Large intestine (tissue), 3 donors: ENCODE measurements at regions not wholly inside any gene's neighbourhood (a gene's known extent, or its start where the extent isn't known, plus 50 kb on each side); places are given as distances from the start of the nearest gene placed in this dataset.
"Not testable (repeated sequence)": the region's sequence is repeated elsewhere in the genome, so short reads cannot be mapped to it uniquely, and the experiment has no call there.

Source experiments
- DNase-seq, 2 donors: peaks; one replicate each; pipeline versions ENCODE4 v3.0.0 to v3.0.0-alpha.2; 2013
- H3K27ac ChIP-seq: one replicate; pipeline ENCODE4 v1.5.1; 2013; ENCODE audit warnings: low read length
- H3K27me3 ChIP-seq: 2 replicates; pipeline ENCODE4 v1.6.1; 2013; ENCODE audit warnings: low read length; ENCODE audit not compliant: control insufficient read depth, insufficient read depth
- H3K36me3 ChIP-seq: 2 replicates; pipeline ENCODE4 v1.6.1; 2013; ENCODE audit warnings: low read length; ENCODE audit not compliant: control insufficient read depth, insufficient read depth
- H3K4me1 ChIP-seq: one replicate; pipeline ENCODE4 v1.6.1; 2013; ENCODE audit warnings: low read length; ENCODE audit not compliant: control insufficient read depth, insufficient read depth
- H3K4me3 ChIP-seq: one replicate; pipeline ENCODE4 v1.5.1; 2013; ENCODE audit warnings: low read length
- H3K9me3 ChIP-seq: one replicate; pipeline ENCODE4 v1.6.1; 2013; ENCODE audit warnings: mild to moderate bottlenecking, low read depth, low read length, moderate library complexity; ENCODE audit not compliant: control insufficient read depth
- WGBS: methylation state at CpG from one replicate; pipeline ENCODE4 v1.1.5; 2013; ENCODE audit warnings: low lambda C conversion rate; ENCODE audit not compliant: insufficient coverage; 5-methylcytosine and 5-hydroxymethylcytosine counted together

- Histone ChIP-seq H3K4me3 (no peak overlapping the region), H3K27ac (no peak overlapping the region), H3K9me3 (no peaks in the 10 kb centered on the region), H3K27me3 (no peaks in the 10 kb centered on the region), H3K4me1 (no peaks in the 10 kb centered on the region), H3K36me3 (no peaks in the 10 kb centered on the region)
- no peak for DNase-seq
Observed at GRCh38 chr11:49442669-49443068, 234.3 kb upstream of the FOLH1 start.

DNA sequence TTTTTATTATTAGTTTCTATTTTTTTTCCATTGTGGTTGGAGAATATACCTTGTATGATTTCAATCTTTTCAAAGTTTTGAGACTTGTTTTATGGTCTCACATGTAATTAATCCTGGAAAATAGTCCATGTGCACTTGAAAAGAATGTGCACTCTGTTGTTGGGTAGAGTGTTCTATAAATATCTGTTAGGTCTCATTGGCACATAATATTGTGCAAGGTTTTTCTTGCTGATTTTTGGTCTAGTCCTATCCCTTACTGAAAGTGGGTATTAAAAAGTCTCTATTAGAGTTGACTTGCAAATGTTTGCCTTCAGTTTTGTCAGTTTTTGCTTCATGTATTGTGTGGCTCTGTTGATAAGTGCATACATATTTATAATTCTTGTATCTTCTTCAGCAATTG lies 231.5 kb upstream of the FOLH1 start:
- not testable (repeated sequence) for DNase-seq, H3K27ac ChIP-seq, H3K4me3 ChIP-seq, H3K9me3 ChIP-seq, H3K4me1 ChIP-seq, H3K36me3 ChIP-seq, H3K27me3 ChIP-seq

- H3K27ac ChIP-seq, H3K27me3 ChIP-seq, DNase-seq, H3K4me3 ChIP-seq, H3K4me1 ChIP-seq, H3K9me3 ChIP-seq, H3K36me3 ChIP-seq: not testable (repeated sequence)
- no CpG with 5 or more reads among the region's 49 CpGs for WGBS
Observed at GRCh38 chr11:49434308-49434707, 225.9 kb upstream of the FOLH1 start.

DNA sequence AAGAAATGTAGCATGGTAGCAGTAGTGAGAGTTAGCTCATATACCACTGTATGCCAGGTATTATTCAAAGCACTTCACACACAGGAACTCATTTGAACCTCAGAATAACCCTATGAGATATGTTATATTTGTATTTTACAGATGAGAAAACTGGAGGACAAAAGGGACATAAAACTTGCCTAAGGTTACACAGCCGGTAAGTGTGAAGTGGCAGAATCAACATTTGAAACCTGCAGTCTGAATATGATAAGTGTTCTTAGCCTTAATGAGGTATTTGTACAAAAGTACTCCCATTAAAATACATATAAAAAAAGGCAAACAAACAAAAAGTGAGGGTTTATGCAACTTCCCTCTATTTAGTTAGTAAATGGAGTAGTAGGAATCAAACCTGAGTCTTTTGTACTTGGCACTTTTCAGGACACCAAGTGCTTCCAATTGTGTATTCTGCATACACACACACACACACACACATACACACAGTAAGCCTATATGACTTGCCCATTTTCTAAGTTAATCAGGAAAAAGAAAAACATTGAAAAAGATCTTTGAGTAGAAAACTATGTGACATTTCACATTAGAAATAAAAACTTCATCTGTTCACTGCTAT lies 223.9 kb upstream of the FOLH1 start:
- no CpG with 5 or more reads among the region's 1 CpG for WGBS

GRCh38 chr11:49424136-49424535 lies 215.7 kb upstream of the FOLH1 start:
- no peak for DNase-seq
- no peaks in the 10 kb centered on the region for H3K27me3 ChIP-seq
- H3K9me3 ChIP-seq = no peaks in the 10 kb centered on the region
- WGBS = no CpG with 5 or more reads among the region's 3 CpGs
- no peak overlapping the region for H3K27ac ChIP-seq
- no peak overlapping the region for H3K4me3 ChIP-seq
- H3K36me3 ChIP-seq = no peaks in the 10 kb centered on the region
- H3K4me1 ChIP-seq = no peaks in the 10 kb centered on the region

More for the DNA sequence above, 223.9 kb upstream of the FOLH1 start:
- H3K27me3 ChIP-seq = no peaks in the 10 kb centered on the region
- no peaks in the 10 kb centered on the region for H3K4me1 ChIP-seq
- H3K9me3 ChIP-seq = no peaks in the 10 kb centered on the region
- no peaks in the 10 kb centered on the region for H3K36me3 ChIP-seq
- peak in 1 of 2 donors; percentile 0 for DNase-seq
- H3K27ac ChIP-seq = no peak overlapping the region
- no peak overlapping the region for H3K4me3 ChIP-seq

GRCh38 chr11:49418877-49419276 lies 210.5 kb upstream of the FOLH1 start:
- DNase-seq, H3K4me1 ChIP-seq, H3K9me3 ChIP-seq, H3K36me3 ChIP-seq, H3K27ac ChIP-seq, H3K4me3 ChIP-seq, H3K27me3 ChIP-seq: not testable (repeated sequence)
- no CpG with 5 or more reads among the region's 3 CpGs for WGBS

DNA sequence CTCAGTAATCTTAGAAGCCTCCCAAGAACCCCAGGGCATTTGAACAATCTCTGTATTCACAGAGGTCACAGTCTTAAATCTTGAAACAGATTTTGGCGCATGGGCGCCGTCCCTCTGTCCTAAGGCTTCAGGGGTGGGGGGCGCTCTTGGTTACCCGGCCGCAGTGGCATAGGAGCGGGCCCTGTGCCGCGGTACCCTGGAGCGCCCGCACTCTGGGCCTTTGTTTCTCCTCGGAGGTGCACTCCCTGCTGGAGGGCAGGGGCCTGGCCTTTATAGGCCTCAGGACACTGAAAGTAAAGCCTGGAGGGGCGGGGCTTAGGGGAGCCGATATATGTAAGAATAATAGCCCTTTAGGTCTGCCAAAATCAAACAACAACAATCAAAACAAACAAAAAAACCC lies 197.3 kb upstream of the FOLH1 start:
- no peak for DNase-seq
- H3K27me3 ChIP-seq = no peaks in the 10 kb centered on the region
- no CpG with 5 or more reads among the region's 14 CpGs for WGBS
- H3K9me3 ChIP-seq = no peaks in the 10 kb centered on the region
- no peak overlapping the region for H3K27ac ChIP-seq
- no peak overlapping the region for H3K4me3 ChIP-seq
- no peaks in the 10 kb centered on the region for H3K4me1 ChIP-seq
- H3K36me3 ChIP-seq = no peaks in the 10 kb centered on the region

GRCh38 chr11:49395789-49396188 lies 187.4 kb upstream of the FOLH1 start:
- H3K27ac ChIP-seq, H3K9me3 ChIP-seq, H3K27me3 ChIP-seq, H3K4me1 ChIP-seq, H3K4me3 ChIP-seq, DNase-seq, H3K36me3 ChIP-seq: not testable (repeated sequence)

DNA sequence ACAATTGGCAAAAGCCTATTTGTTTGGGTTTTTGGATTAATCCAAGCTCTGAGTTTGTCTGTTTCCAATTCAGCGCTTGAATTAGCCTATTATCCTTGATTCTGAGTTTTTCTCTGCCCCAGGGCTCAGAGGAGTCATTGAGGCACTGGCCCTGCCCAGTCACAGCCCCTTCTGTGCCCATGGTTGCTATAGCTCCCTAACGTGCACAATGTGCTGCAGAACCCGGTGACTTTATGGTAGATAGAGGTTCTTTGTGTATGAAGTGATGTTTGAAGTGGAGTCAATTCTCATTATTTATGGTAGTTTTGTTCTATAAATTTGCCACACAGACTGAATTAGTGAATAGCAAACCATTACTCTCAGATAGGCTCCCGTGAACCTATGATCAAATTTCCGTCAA lies 182.0 kb upstream of the FOLH1 start:
- H3K4me1 ChIP-seq, H3K9me3 ChIP-seq, H3K36me3 ChIP-seq, H3K27me3 ChIP-seq, DNase-seq, H3K4me3 ChIP-seq, H3K27ac ChIP-seq: not testable (repeated sequence)
- 83% methylated on average over 2 of the region's 5 CpGs for WGBS

DNA sequence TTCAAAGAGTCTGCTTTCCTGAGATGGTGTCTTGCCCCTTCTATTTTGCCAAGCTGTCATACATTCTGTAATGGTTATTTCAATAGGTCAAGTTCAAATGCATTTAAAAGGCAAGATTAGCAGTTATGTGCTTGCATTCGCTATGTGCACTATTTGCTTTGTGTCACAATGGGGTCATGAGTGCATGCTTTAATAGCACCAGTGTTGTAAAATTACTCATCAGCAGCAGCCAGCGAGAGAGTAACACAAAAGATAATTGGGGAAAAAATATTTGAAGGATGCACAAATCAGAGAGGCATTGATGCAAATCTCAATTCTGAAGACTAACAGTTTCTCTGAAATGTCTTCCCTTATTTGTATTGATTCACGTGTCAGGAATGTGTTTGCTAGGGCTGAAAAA lies 180.7 kb upstream of the FOLH1 start:
- not testable (repeated sequence) for H3K27me3 ChIP-seq, H3K4me1 ChIP-seq, H3K27ac ChIP-seq, H3K36me3 ChIP-seq, H3K9me3 ChIP-seq, DNase-seq, H3K4me3 ChIP-seq
- WGBS = no CpG with 5 or more reads among the region's 3 CpGs

DNA sequence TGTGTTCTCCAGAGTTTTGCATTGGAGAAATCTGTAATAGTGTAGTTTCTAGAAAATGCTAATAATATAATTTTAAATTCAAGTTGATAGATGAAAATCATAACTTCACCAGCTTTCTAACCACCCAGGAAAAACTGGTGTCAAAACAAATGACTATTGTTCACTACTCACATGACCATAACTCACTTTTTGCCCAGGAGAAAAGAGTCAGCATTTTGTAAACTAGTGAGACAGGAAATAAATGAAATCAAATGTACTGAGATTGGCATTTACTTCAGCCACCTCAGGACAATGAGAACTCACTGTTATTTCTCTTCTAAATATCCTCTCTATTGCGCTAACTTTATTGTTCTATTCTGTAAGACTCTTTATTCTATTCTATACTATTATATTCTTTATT lies 176.0 kb upstream of the FOLH1 start:
- WGBS = no CpG with 5 or more reads among the region's 1 CpG
- not testable (repeated sequence) for H3K9me3 ChIP-seq, H3K27me3 ChIP-seq, H3K36me3 ChIP-seq, H3K4me1 ChIP-seq, DNase-seq, H3K27ac ChIP-seq, H3K4me3 ChIP-seq
